Hematopoietic multipotent progenitor cell (in vitro differentiated cells): ENCODE measurements at regions not wholly inside any gene's neighbourhood (a gene's known extent, or its start where the extent isn't known, plus 50 kb on each side); places are given as distances from the start of the nearest gene placed in this dataset.
A peak's percentile ranks its signal among the peaks of the same experiment; 100 is the strongest.

Experiments
- DNase-seq, 3 donors: peaks; one replicate each; pipeline ENCODE4 v3.0.0-alpha.2; 2011 to 2015; ENCODE audit warnings: low read depth in 2 of 3, low spot score in 2 of 3

- no peak for DNase-seq
These were observed 99.2 kb upstream of the ASAP2 start for GRCh38 chr2:9107168-9108025.

GRCh38 chr2:9106338-9107167 lies 100.1 kb upstream of the ASAP2 start:
- DNase-seq, result peak in 1 of 3 donors; percentile 40

GRCh38 chr2:9105601-9106337 lies 100.8 kb upstream of the ASAP2 start:
- DNase-seq, result no peak

GRCh38 chr2:9103663-9104277 lies 100.3 kb upstream of the MBOAT2 start:
- DNase-seq, result no peak

GRCh38 chr2:9102861-9103662 lies 99.6 kb upstream of the MBOAT2 start:
- no peak for DNase-seq

GRCh38 chr2:9101763-9102425 lies 98.4 kb upstream of the MBOAT2 start:
- DNase-seq, result no peak

- DNase-seq, result no peak
These were observed 96.8 kb upstream of the MBOAT2 start for GRCh38 chr2:9100080-9100876.

- DNase-seq, result no peak
These were observed 95.9 kb upstream of the MBOAT2 start for GRCh38 chr2:9099341-9099751.

GRCh38 chr2:9097892-9098291 lies 94.4 kb upstream of the MBOAT2 start:
- no peak for DNase-seq

- no peak for DNase-seq
These were observed 93.8 kb upstream of the MBOAT2 start for GRCh38 chr2:9097239-9097638.

- no peak for DNase-seq
These were observed 93.3 kb upstream of the MBOAT2 start for GRCh38 chr2:9096761-9097160.

- DNase-seq, result peak in 2 of 3 donors; percentile 67 to 76
These were observed 92.2 kb upstream of the MBOAT2 start for GRCh38 chr2:9095690-9096089.

GRCh38 chr2:9095226-9095625 lies 91.7 kb upstream of the MBOAT2 start:
- no peak for DNase-seq

- no peak for DNase-seq
These were observed 90.6 kb upstream of the MBOAT2 start for GRCh38 chr2:9094117-9094516.

- no peak for DNase-seq
These were observed 89.8 kb upstream of the MBOAT2 start for GRCh38 chr2:9093324-9093723.

GRCh38 chr2:9092383-9093282 lies 89.1 kb upstream of the MBOAT2 start:
- no peak for DNase-seq

- no peak for DNase-seq
These were observed 88.3 kb upstream of the MBOAT2 start for GRCh38 chr2:9091811-9092210.
